Lower leg skin (tissue), 3 donors: ENCODE measurements at regions not wholly inside any gene's neighbourhood (a gene's known extent, or its start where the extent isn't known, plus 50 kb on each side); places are given as distances from the start of the nearest gene placed in this dataset.

Experiments used
- POLR2A ChIP-seq, 2 donors: fragments of 450-650 bp; IDR thresholded peaks; one replicate each; pipeline ENCODE4 v1.6.1; 2016 to 2017; ENCODE audit warnings: antibody characterized with exemption in 2 of 2, mild to moderate bottlenecking in 1 of 2, moderate library complexity in 1 of 2
- TF ChIP-seq, protein P1 (sequence below), 3 donors: fragments of 450-650 bp; IDR thresholded peaks; one replicate each; pipeline ENCODE4 v1.5.1; 2016; ENCODE audit warnings: antibody characterized with exemption in 3 of 3, mild to moderate bottlenecking in 3 of 3, moderate library complexity in 2 of 3

DNA sequence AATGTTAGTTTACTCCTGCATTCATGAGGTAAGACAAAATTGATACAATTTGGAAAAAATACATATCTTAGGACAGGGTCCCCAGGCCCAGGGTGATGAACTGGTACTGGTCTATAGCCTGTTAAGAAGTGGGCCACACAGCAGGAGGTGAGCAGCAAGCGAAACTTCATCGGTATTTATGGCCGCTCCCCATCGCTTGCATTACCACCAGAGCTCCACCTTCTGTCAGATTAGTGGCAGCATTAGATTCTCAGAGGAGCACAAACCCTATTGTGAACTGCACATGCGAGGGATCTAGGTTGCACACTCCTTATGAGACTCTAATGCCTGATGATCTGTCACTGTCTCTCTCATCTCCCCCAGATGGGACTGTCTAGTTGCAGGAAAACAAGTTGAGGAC, 880.6 kb downstream of the MCTP2 start:
- TF ChIP-seq, protein P1, sequence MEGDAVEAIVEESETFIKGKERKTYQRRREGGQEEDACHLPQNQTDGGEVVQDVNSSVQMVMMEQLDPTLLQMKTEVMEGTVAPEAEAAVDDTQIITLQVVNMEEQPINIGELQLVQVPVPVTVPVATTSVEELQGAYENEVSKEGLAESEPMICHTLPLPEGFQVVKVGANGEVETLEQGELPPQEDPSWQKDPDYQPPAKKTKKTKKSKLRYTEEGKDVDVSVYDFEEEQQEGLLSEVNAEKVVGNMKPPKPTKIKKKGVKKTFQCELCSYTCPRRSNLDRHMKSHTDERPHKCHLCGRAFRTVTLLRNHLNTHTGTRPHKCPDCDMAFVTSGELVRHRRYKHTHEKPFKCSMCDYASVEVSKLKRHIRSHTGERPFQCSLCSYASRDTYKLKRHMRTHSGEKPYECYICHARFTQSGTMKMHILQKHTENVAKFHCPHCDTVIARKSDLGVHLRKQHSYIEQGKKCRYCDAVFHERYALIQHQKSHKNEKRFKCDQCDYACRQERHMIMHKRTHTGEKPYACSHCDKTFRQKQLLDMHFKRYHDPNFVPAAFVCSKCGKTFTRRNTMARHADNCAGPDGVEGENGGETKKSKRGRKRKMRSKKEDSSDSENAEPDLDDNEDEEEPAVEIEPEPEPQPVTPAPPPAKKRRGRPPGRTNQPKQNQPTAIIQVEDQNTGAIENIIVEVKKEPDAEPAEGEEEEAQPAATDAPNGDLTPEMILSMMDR (IDR thresholded peaks at IDR 0.05), result no peak
- no peak for TF ChIP-seq POLR2A (IDR thresholded peaks at IDR 0.05)
